ENCODE measurements at regions not wholly inside any gene's neighbourhood (a gene's known extent, or its start where the extent isn't known, plus 50 kb on each side); places are given as distances from the start of the nearest gene placed in this dataset.

DNA sequence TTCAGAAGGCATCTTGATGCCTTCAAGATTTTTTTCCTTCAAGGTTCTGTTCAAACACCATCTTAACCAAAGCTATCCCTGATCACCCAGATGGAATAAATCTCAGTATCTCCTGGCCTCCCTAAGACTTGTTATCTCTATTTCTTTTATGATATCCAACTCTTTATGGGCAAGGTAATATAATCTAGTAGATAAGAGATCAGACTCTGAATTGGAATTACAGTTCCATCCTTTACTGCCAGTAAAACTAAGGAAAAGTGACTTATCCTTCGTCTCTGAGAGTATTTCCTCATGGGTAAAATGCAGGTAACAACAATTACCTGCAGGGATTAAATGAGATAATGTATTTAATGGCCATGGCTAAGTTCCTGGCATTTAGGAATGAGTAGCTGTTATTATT lies 445.0 kb upstream of the DAB1 start (continued):
- TF ChIP-seq, protein P1, sequence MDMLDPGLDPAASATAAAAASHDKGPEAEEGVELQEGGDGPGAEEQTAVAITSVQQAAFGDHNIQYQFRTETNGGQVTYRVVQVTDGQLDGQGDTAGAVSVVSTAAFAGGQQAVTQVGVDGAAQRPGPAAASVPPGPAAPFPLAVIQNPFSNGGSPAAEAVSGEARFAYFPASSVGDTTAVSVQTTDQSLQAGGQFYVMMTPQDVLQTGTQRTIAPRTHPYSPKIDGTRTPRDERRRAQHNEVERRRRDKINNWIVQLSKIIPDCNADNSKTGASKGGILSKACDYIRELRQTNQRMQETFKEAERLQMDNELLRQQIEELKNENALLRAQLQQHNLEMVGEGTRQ (CRISPR knock-in tag; IDR thresholded peaks at IDR 0.05): no peak
- TF ChIP-seq, protein P2, sequence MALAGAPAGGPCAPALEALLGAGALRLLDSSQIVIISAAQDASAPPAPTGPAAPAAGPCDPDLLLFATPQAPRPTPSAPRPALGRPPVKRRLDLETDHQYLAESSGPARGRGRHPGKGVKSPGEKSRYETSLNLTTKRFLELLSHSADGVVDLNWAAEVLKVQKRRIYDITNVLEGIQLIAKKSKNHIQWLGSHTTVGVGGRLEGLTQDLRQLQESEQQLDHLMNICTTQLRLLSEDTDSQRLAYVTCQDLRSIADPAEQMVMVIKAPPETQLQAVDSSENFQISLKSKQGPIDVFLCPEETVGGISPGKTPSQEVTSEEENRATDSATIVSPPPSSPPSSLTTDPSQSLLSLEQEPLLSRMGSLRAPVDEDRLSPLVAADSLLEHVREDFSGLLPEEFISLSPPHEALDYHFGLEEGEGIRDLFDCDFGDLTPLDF (CRISPR knock-in tag; IDR thresholded peaks at IDR 0.05): no peak
- TF ChIP-seq ZFX (CRISPR knock-in tag; IDR thresholded peaks at IDR 0.05) (no peak), ZNF175 (CRISPR knock-in tag; IDR thresholded peaks at IDR 0.05; ENCODE audit: low read depth) (no peak), ATF7 (IDR thresholded peaks at IDR 0.05) (no peak)
- TF ChIP-seq, protein P3, sequence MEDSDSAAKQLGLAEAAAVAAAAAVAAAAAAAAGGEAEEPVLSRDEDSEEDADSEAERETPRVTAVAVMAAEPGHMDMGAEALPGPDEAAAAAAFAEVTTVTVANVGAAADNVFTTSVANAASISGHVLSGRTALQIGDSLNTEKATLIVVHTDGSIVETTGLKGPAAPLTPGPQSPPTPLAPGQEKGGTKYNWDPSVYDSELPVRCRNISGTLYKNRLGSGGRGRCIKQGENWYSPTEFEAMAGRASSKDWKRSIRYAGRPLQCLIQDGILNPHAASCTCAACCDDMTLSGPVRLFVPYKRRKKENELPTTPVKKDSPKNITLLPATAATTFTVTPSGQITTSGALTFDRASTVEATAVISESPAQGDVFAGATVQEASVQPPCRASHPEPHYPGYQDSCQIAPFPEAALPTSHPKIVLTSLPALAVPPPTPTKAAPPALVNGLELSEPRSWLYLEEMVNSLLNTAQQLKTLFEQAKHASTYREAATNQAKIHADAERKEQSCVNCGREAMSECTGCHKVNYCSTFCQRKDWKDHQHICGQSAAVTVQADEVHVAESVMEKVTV (CRISPR knock-in tag; IDR thresholded peaks at IDR 0.05): no peak
- TF ChIP-seq, protein P4, sequence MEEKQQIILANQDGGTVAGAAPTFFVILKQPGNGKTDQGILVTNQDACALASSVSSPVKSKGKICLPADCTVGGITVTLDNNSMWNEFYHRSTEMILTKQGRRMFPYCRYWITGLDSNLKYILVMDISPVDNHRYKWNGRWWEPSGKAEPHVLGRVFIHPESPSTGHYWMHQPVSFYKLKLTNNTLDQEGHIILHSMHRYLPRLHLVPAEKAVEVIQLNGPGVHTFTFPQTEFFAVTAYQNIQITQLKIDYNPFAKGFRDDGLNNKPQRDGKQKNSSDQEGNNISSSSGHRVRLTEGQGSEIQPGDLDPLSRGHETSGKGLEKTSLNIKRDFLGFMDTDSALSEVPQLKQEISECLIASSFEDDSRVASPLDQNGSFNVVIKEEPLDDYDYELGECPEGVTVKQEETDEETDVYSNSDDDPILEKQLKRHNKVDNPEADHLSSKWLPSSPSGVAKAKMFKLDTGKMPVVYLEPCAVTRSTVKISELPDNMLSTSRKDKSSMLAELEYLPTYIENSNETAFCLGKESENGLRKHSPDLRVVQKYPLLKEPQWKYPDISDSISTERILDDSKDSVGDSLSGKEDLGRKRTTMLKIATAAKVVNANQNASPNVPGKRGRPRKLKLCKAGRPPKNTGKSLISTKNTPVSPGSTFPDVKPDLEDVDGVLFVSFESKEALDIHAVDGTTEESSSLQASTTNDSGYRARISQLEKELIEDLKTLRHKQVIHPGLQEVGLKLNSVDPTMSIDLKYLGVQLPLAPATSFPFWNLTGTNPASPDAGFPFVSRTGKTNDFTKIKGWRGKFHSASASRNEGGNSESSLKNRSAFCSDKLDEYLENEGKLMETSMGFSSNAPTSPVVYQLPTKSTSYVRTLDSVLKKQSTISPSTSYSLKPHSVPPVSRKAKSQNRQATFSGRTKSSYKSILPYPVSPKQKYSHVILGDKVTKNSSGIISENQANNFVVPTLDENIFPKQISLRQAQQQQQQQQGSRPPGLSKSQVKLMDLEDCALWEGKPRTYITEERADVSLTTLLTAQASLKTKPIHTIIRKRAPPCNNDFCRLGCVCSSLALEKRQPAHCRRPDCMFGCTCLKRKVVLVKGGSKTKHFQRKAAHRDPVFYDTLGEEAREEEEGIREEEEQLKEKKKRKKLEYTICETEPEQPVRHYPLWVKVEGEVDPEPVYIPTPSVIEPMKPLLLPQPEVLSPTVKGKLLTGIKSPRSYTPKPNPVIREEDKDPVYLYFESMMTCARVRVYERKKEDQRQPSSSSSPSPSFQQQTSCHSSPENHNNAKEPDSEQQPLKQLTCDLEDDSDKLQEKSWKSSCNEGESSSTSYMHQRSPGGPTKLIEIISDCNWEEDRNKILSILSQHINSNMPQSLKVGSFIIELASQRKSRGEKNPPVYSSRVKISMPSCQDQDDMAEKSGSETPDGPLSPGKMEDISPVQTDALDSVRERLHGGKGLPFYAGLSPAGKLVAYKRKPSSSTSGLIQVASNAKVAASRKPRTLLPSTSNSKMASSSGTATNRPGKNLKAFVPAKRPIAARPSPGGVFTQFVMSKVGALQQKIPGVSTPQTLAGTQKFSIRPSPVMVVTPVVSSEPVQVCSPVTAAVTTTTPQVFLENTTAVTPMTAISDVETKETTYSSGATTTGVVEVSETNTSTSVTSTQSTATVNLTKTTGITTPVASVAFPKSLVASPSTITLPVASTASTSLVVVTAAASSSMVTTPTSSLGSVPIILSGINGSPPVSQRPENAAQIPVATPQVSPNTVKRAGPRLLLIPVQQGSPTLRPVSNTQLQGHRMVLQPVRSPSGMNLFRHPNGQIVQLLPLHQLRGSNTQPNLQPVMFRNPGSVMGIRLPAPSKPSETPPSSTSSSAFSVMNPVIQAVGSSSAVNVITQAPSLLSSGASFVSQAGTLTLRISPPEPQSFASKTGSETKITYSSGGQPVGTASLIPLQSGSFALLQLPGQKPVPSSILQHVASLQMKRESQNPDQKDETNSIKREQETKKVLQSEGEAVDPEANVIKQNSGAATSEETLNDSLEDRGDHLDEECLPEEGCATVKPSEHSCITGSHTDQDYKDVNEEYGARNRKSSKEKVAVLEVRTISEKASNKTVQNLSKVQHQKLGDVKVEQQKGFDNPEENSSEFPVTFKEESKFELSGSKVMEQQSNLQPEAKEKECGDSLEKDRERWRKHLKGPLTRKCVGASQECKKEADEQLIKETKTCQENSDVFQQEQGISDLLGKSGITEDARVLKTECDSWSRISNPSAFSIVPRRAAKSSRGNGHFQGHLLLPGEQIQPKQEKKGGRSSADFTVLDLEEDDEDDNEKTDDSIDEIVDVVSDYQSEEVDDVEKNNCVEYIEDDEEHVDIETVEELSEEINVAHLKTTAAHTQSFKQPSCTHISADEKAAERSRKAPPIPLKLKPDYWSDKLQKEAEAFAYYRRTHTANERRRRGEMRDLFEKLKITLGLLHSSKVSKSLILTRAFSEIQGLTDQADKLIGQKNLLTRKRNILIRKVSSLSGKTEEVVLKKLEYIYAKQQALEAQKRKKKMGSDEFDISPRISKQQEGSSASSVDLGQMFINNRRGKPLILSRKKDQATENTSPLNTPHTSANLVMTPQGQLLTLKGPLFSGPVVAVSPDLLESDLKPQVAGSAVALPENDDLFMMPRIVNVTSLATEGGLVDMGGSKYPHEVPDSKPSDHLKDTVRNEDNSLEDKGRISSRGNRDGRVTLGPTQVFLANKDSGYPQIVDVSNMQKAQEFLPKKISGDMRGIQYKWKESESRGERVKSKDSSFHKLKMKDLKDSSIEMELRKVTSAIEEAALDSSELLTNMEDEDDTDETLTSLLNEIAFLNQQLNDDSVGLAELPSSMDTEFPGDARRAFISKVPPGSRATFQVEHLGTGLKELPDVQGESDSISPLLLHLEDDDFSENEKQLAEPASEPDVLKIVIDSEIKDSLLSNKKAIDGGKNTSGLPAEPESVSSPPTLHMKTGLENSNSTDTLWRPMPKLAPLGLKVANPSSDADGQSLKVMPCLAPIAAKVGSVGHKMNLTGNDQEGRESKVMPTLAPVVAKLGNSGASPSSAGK (IDR thresholded peaks at IDR 0.05): no peak

Measured in K562 (cell line).